Umbilical cord (tissue), 1 donor: ENCODE measurements at regions not wholly inside any gene's neighbourhood (a gene's known extent, or its start where the extent isn't known, plus 50 kb on each side); places are given as distances from the start of the nearest gene placed in this dataset.
A peak's percentile ranks its signal among the peaks of the same experiment; 100 is the strongest.
"Not testable (repeated sequence)": the region's sequence is repeated elsewhere in the genome, so short reads cannot be mapped to it uniquely, and the experiment has no call there.

ENCODE experiments used
- DNase-seq: peaks from one replicate; pipeline ENCODE4 v3.0.0-alpha.2; 2015; ENCODE audit warnings: low spot score

- DNase-seq, result peak; percentile 28
These were observed 461.9 kb upstream of the COX7C start for GRCh38 chr5:86155796-86156195.

GRCh38 chr5:86170194-86170593 lies 447.5 kb upstream of the COX7C start:
- DNase-seq, result no peak

DNA sequence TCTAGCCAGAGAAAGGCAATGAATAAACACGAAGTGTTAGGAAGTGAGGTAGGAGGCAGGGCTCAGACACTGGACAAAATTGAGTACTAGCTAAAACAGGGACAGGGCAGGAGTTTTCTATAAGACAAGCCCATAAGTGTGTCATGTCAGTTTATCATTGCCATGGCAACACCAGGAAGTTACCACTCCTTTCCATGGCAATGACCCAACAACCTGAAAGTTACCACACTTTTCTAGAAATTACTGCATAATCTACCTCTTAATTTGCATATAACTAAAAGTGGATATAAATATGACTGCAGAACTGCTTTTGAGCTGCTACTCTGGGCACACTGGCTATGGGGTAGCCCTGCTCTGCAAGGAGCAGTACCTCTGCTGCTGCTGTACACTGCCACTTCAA lies 442.5 kb upstream of the COX7C start:
- peak; percentile 1 for DNase-seq

- no peak for DNase-seq
These were observed 418.5 kb upstream of the COX7C start for GRCh38 chr5:86199287-86199686.

- no peak for DNase-seq
These were observed 389.6 kb upstream of the COX7C start for GRCh38 chr5:86228147-86228546.

DNA sequence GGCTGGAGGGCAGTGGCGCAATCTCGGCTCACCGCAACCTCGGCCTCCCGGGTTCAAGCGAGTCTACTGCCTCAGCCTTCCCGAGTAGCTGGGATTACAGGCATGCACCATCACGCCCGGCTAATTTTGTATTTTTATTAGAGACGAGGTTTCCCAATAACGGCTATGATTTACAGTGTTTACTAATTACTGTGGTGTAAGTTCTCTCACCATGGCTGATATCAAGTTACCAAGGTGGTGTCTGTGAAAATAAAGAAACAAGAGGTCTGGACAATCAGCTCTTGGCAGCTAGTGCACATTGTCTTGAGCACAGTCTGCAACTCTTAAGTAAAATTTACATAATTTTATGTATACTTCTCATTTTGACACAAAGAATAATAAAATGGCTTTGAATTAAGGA lies 385.5 kb upstream of the COX7C start:
- DNase-seq, result no peak

GRCh38 chr5:86244153-86244552 lies 373.6 kb upstream of the COX7C start:
- DNase-seq, result no peak

DNA sequence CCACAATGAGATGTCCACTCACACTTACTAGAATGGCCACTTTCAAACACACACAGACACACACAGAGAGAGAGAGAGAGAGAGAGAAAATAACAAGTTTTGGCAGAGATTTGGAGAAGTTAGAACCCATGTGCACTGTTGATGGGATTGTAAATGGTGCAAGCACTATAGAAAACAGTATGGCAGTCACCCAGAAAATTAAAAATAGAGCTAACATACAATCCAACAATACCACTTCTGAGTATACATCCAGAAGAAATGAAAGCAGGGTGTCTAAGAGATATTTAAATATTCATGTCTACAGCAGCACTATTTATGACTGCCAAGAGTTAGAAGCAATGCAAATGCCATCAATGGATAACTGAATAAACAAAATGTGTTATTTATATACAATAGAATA lies 359.9 kb upstream of the COX7C start:
- DNase-seq, result no peak

DNA sequence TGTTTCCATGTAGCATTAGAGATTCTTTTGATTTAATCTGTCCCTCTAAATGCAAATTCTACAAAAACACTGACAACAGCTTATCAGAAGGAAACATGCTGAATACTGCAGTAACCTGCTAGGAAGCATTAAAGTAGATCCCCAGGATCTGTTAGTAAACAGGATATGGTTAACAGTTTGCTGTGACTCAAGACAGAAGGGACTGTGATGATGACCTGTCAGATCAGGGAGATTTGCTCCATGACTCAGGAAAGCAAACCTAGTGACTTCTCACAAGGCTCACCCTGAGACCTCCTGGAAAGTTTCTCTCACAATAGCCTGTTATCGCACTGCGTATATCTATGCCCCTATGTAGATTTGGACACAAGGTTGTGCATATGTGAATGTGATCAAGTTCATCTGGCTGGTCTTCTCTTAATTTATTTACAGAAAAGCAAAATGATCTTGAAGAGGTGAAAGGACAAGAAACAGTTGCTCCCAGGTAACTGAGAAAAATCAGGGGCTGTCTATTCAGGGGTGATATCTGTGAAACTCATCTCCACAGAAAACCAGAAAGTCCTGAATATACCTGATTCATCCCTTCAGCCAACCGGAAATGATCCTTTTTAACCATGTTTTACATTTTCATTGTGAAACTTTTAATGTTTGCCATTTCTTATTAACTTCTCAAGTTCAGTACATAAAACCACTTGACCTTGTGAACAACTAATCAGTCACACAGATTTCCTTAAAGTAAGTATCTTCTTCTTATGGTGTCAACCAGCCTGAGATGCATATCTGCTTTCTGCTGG lies 333.1 kb upstream of the COX7C start:
- DNase-seq, result peak; percentile 3

- not testable (repeated sequence) for DNase-seq
These were observed 330.3 kb upstream of the COX7C start for GRCh38 chr5:86287437-86287836.

DNA sequence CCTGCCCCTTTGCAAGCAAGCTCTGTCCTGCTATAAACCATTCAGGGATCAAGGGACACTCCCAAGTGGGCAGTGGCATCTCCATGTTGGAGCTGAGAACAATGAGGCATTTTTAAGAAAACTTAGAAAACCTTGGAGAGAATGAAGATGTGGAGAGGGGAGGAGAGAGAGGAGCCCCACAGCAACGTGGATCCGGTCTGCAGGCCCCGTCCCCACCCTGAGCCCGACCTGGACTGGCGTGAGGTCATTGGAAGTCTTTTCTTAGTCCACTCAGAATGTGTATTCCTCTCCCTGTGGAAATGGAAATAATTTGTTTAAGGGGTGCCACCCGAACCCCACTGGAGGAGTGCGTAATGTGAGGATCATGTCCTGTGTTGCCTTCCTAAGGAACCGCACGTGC lies 328.0 kb upstream of the COX7C start:
- DNase-seq, result not testable (repeated sequence)

DNA sequence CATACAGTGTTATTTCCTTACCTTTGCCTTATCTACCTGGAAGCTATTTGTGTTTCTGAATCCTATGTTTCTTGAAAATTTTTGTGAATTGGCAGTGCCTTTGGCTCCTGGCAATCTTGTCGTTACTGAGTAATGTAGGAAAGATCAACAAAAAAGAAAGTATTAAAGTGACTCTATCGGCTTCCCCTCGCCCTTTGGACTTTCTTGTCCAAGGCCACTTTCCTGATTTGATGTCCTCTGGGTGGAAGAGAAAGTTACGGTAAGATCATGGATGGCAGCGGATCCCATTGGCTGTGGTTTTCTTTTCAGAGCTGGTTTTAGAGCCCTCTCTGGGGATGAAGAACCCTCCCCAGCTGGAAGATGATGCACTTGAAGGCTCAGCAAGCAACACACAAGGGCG lies 324.9 kb upstream of the COX7C start:
- not testable (repeated sequence) for DNase-seq

DNA sequence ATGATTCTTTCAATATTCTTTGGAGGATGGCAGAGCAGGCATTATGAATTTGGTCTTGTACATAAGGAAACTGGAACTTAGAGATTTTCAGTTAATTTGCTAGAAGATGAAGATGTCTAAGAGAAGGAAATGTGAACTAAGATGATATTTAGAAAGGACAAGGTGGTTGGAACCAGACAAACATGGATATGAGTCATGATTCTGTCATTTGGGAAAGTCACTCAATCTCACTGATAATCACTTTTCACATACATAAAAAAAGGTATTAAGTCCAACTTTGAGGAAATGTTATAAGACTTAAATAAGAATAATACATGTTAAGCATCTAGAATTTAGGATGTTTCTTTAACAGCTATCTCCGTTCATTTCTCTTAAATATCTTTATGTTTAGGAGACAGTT lies 315.1 kb upstream of the COX7C start:
- not testable (repeated sequence) for DNase-seq

DNA sequence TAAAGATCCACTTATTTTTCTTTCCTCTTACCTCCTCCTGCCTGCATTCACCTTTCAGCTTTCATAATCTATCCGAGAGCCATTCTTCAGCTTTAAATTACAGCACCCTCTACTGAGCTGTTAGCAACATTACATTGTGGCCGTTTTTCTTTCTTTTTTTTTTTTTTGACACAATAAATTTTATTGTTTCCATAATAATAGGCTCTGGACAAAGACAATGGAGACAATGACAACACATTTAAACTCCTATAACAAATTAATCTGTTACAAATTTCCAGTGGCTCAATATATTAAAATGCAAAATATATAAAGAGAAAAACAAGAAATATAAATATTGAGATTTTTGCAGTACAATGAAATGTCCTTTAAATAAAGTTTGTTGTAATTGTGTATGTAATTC lies 312.7 kb upstream of the COX7C start:
- DNase-seq, result not testable (repeated sequence)

- no peak for DNase-seq
These were observed 302.8 kb upstream of the COX7C start for GRCh38 chr5:86314951-86315350.

DNA sequence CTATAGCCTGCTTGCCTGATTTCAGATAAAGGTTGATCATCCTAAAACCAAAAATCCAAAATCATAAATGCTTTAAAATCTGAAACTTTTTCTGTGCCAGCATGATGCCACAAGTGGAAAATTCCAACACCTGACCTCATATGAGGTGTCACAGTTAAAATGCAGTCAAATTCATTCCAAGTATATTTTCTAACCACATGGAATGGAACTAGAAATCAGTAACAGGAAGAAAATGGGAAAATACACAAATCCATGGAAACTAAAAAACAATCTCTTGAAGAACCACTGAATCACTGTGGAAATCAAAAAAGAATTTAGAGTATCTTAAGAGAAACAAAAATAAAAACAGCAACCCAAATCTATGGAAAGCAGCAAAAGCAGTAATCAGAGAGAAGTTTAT lies 297.5 kb upstream of the COX7C start:
- no peak for DNase-seq

DNA sequence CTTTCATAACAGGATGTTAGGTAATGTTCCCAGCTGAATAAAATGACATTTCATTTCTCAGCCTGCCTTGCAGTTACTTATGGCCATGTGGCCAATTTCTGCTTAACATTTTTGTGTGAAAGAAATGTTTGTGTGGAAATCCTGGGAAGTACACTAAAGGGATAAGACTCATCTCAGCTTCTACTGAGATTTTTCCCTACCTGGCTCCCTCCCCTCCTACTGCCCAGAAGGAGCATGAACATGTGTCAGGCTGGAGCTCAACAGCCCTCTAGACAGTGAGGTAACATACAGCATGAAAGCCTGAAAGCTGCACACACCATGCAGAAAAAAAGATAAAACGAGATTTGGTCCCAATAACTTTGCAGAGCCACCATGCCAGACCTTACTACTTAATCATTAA lies 288.4 kb upstream of the COX7C start:
- DNase-seq, result no peak

DNA sequence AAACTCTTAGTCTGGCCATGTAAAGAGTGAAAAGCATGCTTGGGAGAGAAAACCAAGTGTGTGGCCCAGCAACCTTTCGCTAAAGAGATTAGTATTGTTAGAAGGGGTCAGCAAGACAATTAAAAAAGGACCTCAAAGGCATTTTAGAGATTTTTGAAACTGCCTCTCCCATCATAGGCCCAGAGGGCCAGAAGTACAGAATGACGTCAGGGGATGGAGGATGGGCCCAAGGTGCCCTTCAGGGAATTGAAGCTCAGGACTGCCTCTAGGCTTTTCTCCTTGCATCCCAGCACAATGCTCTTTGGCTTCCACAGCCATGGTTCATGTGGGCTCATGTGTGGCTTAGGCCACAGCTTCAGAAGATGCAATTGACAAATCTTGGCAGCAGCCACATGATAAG lies 287.0 kb upstream of the COX7C start:
- DNase-seq, result no peak

DNA sequence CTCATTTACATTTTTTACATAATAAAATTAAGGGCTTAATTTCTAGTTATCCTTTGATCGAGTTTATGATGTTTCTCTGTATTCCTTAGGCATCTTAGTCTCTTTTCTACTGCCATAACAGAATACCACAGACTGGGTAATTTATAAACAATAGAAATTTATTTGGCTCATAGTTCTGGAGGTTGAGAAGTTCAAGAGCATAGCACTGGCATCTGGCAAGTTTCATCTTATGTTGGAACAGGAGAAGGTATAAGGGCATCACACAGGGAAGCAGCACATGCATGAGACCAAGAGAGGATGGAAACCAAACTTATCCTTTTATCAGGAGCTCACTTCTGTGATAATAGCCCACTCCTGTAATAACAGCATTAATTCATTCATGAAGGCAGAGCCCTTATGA lies 284.9 kb upstream of the COX7C start:
- no peak for DNase-seq

GRCh38 chr5:86337667-86338460 lies 279.9 kb upstream of the COX7C start:
- DNase-seq, result no peak

DNA sequence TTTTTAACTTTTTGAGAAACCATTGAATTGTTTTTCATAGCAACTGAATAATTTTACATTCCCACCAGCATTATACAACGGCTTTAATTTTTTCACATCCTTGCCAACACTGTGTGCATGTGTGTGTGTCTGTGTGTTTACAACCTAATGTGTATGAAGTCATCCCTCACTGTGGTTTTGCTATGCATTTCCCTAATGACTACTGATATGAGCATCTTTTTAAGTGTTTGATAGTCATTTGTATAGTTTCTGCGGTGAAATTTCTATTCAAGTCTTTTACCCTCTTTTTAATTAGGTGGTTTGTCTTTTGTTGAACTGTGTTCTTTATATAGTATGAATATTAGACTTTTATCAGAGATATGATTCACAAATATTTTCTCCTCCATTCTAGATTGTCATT lies 263.1 kb upstream of the COX7C start:
- DNase-seq, result no peak

- DNase-seq, result no peak
These were observed 256.9 kb upstream of the COX7C start for GRCh38 chr5:86360801-86361200.

- no peak for DNase-seq
These were observed 246.7 kb upstream of the COX7C start for GRCh38 chr5:86371061-86371460.
